GM12891 (cell line): ENCODE measurements at regions not wholly inside any gene's neighbourhood (a gene's known extent, or its start where the extent isn't known, plus 50 kb on each side); places are given as distances from the start of the nearest gene placed in this dataset.

Experiments
- POLR2A ChIP-seq: IDR thresholded peaks from 2 replicates; pipeline ENCODE4 v1.6.1; 2011; ENCODE audit warnings: low read depth, low read length, control low read depth
- POLR2AphosphoS5 ChIP-seq: IDR thresholded peaks from 2 replicates; pipeline ENCODE4 v1.6.1; 2011; ENCODE audit warnings: low read depth, low read length, control low read depth

- TF ChIP-seq POLR2A = no peak
- TF ChIP-seq POLR2AphosphoS5 = no peak
These were observed 823.0 kb upstream of the NECTIN3 start for GRCh38 chr3:110248666-110249065.
